ENCODE measurements at regions not wholly inside any gene's neighbourhood (a gene's known extent, or its start where the extent isn't known, plus 50 kb on each side); places are given as distances from the start of the nearest gene placed in this dataset.
A peak's percentile ranks its signal among the peaks of the same experiment; 100 is the strongest.
"Not testable (repeated sequence)": the region's sequence is repeated elsewhere in the genome, so short reads cannot be mapped to it uniquely, and the experiment has no call there.

DNA sequence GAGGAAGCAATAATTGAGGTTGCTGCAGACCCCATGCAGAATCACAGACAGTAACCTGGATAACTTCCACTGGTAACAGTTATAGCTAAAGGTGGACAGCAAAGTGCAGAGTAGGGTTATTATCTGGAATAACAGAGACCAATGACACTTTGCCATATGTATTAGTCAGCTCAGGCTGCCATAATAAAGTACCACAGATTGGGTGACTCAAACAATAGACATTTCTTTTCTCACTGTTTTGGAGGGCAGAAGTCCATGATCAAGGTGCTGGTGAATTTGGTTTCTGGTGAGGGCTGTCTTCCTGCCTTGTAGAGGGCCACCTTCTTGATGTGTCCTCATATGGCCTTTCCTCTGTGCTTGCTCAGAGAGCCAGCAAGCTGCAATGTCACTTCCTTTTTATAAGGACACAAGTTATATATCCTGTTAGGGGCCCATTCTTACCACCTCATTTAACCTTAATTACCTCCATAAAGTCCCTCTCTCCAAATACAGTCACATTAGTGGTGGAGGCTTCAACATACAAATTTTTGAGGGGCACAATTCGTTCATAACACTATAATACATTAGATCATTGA is 191.0 kb upstream of the LRP1B start:
- no peak for DNase-seq

DNA sequence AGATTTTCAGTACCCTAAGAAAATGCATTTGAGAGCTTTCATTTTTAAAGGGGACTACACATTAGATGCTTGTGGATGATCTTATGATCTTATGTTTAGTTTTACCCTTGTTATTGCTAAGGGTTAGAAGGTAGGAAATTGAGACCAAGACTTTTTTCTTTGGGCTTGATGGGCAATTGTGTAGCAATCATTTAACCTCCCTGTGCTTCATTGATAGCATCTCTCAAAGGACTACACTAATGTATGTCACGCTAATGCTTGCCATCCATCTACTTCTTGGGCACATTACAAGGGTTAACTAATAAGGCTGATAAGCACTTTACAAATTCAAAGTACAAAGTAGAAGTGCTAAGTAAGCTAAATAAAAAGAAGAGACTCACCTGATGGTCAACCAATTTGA is 189.3 kb upstream of the LRP1B start:
- DNase-seq, result no peak

DNA sequence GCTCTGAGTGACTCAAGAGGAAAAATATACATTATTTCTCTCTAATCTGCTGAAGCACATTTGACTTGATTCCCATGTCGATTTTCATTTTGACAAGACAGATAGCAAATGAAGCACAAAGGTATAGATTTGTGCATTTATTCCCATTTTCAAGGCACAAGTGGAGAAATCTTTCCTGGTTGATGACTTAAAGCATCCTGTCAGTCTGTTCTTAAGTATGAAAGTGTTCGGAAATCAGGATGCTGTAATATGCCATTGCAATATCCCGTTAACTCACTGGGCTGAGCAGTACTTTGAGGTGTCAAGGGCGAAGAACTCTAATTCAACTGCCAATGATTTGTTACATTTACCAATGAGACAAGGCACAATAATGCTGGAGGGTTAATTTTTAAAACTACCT is 185.2 kb upstream of the LRP1B start:
- no peak for DNase-seq

DNA sequence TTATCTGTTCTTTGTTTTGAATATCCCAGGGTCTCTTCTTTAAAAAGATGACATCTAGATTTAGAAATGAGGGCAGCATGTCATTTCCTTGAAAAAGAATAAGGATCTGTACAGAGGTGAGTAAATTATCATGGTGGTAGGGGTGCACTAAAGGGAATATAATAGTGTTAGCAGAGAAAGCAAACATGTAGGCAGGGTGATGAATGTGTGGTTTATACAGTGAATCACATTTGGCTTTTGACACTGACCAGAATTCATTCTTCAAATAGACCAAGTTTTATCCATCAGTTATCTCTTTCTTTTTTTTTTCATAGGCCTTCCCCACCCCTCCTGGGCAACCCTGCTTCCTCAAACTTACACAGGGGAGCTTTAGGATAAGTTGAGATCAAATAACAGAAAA is 184.5 kb upstream of the LRP1B start:
- DNase-seq, result no peak

DNA sequence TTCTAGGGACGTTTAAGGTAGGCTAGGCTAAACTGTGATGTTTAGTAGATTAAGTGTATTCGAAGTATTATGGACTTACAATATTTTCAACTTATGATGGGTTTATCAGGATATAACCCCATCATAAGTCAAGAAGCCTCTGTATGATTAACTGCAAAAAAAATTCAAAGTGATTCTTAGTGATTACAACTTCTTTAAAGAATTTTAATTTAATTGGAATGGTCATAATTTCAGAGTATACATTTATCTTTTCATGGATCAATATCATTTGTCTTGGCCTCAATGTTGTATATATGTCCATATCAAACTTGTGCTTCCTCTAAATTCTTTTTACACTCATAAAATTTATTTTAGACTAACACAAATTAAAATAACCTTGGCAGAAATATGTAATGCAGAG is 183.3 kb upstream of the LRP1B start:
- DNase-seq, result no peak

DNA sequence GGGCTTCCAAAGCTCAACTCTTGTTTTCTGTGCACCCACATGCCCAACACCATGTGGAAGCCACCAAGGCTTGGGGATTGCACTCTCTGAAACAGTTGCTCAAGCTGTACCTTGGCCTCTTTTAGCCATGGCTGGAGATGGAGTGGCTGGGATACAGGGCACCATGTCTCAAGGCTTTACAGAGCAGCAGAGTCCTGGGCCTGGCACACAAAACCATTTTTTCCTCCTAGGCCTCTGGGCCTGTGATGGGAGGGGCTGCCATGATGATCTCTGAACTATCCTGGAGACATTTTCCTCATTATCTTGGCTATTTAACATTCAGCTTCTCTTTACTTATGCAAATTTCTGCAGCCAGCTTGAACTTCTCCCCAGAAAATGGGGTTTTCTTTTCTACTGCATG is 179.7 kb upstream of the LRP1B start:
- no peak for DNase-seq

DNA sequence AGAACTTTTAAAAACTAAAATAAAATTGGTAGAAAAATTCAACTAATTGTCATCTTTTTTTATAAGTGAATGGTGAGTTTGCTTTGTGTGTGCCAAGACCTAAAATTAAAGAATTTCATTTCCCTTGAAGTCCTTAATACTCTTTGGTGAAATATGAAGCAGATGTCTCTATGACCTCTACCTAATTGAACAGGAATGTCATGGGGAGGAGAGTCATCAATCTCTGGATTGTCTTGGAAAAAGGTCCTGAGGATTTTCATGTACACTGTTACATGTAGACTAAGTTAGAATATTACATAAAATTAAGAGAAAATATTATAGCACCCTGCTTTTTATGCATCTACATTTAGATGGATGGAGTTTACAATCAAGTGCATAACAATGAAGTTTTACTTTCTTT is 177.9 kb upstream of the LRP1B start:
- no peak for DNase-seq

DNA sequence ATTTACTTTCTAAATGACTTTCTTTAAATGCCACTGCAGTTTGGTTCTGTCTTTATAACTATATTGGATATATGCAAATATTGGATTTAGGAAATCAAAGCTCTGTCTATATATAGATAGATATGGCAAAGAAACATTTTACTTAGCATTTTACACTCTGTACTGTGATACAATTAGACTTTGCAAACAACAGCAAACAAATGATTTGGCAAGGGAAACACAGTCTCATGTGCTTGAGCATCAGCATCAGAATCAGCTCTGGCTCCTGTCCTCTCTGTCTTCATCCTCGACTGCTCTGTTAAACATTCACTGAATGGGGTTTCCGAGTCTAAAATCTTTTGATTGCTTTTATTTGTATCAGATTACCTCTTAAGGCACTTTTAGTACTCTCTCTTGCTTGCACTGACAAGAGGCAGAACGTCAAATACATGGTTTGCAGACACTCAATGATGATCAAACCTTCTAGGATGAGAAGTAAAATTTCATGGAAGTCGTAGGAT is 176.8 kb upstream of the LRP1B start:
- DNase-seq, result no peak

DNA sequence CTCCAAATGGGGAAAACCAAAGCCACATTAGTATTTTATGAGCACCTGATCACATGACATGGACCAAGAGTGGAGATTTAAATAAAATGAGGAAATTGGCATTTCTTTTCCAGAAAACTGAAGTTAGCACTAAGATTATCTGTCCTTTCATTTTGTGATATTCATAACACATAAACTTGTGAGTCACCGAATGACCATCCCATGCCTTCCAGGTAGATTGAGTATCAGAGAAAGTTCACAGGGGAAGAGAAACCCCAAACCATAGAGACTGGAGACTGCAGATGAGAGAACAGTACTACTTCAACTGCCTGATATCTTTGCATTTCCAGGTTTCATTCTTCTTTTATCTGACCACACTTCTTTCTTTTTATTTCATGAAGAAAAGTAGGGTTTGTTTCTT is 176.3 kb upstream of the LRP1B start:
- DNase-seq, result no peak

DNA sequence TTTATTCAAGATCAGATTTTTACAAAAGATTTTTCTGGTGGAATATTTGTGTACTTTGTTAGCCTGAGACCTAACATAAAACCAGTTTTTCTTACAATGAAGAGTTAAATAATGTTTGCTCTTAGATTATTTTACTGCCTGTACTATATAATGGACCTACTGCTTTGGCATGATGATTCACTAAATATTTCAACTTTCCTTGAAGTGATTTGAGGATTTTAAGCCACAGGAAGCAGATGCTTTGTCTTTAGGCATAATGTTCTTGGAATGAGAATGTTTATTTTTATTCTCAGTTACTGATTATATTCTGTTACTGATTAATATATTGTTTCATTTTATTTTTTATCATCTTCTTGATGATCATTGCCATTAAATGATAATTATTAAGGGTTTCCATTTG is 175.3 kb upstream of the LRP1B start:
- DNase-seq, result no peak

DNA sequence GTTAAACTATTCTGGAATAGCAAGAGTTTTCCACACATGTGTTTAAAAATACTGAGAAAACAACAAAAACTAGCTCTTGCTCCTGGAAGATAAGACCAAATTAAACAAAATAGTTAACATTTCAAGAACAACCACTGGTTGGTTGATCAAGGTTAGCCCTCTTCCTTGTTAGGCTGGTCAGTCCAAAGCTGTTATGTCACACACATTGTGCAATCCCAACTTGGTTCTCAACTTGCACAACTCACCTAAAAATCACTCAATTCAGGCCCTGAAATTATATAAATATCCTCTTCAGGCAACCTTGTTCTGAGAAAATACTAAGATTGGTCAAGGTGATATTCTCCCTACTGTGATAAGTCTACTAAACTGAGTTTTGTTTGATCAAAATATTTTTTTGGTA is 169.7 kb upstream of the LRP1B start:
- no peak for DNase-seq

DNA sequence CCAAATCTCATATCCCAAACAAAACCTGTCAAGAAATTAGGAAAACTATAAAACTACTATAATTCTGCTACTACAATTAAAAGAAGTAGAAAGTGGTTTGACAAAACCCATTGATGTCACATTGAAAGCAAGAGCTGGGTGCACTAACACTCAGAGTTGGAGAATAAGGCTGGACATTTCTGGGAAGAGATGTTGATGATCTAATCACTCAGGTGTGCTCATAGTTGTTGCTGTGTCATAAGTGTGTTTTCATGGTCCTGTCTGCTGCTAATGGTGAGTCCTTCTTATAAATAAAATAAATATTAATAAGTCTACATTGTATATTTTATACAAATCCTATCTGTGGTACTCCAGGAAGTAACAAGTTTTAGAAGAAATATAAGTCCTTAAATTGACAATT is 168.2 kb upstream of the LRP1B start:
- no peak for DNase-seq

DNA sequence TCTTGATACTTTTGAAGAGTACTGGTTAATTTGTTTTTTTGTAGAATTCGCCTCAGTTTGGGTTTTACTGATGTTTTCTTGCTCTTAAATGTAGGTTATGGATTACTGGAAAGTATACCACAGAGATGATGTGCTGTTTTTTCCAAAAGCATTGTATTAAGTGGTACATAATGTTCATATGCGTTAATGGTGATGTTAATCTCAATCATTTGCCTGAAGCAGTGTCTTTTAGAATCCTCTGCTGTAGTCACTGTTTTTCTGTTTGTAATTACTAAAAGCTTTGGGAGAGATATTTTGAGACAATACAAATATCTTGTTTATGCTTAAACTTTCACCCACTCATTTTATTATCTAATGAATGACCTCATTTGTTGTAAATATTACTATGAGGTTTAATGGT is 163.4 kb upstream of the LRP1B start:
- DNase-seq, result no peak

DNA sequence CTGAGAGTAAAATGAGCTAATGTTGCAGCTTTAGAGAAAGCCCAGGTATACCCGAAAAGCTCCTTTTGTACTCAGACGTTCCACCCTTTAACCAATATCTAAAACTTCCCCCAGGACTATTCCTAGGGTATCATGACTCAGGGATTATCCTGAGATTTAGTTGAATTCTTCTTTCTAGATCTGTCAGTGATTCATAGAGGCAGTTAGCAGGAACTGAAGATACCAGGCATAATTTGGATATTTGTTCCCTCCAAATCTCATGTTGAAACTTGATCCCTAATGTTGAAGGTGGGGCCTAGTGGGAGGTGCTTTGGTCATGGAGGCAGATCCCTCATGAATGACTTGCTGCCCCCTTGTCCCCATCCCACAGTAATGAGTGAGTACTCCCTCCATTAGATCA is 161.2 kb upstream of the LRP1B start:
- DNase-seq, result no peak

DNA sequence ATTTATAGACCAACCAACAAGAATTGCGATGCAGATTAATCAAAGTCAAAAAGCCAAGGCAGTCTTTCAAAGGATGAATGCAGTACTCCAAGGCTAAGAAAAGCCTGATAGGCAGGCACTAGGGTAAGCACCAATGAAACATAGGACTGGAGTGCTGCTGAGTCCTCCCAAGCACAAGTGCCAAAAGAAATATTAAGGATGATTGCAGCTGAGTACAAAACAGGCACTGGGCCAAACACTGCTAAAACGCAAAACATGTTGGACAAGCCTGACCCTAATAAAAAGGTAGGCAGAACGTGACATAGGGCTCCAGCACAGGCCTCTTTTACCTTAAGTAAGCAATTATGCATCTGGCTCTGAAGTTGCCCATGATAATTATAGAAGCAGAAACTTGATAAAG is 160.1 kb upstream of the LRP1B start:
- DNase-seq, result no peak

DNA sequence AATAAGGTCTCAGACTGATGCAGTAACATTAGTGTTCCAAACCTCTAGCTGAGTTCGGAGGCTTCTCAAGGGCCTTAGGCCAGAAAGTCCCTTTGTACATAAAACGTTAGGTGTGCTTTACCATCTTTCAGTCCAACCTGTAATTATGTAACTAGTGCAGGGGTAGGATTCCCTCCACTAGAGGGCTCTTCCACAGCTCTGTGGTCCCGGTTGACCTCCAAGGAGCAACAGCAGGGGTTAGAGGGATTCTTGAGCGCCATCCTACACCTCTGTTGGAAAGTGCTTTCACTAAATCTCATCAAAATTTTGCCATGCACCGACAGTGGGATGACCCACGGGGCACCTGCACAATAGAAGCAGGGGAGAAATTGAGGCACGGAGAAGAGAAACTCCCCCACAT is 155.8 kb upstream of the LRP1B start:
- peak in 1 of 4 experiments; percentile 7 for DNase-seq

DNA sequence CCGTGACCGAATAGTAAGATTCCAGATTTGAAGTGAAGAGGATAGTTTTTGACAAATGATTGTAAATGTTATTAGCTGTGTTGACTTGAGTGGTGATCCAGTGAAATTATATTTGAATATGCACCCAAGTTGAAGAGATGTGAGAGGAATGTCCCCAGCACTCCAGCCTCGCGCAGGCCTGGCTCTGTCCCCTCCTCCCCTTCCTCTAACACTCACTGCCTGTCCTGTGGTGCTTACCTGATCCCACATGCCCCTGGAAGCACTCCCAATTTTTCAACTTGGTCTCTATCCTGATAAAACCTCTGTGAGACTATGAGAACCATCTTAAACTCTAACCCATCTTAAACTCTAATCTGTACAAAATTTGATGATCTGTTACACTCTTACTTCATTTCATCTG is 154.7 kb upstream of the LRP1B start:
- DNase-seq, result no peak

DNA sequence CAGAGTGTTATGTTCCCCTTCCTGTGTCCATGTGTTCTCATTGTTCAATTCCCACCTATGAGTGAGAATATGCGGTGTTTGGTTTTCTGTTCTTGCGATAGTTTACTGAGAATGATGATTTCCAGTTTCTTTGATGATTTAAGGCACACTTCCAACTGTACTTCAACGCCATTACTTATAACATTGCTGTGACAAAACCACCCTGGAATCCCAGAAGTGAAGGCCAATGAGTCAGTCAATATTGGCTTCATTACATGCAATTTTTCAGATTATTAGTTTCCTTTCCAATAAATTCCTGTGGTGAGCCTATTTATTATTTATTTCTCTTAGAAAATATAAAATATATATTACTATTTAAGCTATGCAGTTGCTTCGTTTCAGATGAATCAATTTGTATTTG is 153.5 kb upstream of the LRP1B start:
- not testable (repeated sequence) for DNase-seq

DNA sequence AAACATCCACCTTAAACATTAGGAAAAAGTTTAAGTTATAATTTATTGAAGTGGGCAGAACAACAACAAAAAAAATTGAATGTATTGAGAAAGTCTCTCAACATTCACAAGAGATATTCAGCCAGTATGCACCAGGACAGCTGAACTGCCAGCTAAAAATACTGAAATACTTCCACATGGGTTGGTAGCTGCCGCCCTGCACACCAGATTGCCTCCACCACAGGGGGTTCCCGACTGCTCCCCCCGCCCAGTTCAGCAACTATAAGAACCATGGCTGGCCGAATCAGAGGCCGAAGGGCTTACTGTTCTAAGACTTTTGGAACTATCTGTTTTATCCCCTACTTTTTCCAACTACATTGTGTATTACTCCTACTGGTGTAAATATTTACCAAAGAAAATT is 150.0 kb upstream of the LRP1B start:
- no peak for DNase-seq

DNA sequence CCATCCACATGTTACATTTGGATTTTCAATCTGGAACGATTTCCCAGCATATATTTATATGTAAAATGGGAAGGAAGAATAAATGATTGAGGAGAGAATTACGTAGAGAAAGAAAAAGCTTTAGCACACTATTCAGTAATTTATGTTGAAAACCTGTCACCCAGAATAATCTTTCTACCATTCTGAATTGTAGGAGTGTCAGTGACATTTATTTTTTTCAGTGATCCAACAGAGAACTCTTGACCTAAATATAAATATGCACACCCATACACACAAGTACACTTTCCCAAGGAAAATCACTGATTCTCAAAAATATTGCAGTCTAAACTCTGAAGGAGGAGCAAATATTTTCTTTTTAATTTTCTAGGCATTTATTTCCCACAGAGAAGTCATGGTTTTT is 140.2 kb upstream of the LRP1B start:
- no peak for DNase-seq

DNA sequence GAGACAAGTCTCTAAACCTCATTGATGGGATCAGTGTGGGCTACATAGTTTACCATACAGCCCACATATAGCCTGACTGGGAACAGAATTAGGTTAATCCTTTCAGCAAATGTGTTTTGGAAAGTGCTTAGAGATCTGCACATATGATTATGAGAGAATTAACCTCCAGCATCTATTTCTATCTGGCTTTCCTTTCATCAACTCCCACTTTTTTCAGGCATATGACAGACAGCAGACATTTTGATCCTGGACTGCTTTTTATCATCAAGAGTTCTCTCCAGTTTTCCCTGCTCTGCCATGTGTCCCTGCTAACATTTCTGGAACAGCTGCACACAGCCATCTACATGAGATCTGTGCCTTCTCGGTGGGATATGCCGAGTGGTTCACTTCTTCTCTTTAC is 139.5 kb upstream of the LRP1B start:
- DNase-seq, result no peak

DNA sequence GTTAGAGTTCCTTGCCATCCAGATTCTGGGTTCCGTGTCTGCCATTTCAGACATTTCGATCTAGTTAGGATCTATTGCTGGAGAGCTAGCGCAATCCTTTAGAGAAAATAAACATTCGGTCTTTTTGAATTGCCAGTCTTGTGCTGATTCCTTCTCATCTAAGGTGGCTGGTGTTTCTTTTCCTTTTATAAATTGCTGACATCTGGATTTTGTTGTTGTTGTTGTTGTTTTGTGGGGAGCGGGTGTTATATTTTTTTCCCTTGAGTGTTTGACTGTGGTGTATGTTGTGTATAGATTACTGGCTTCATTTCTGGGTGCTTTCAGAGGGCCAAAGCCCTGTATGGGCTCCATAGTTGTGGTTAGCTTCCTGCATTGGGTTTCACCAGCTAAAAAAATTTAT is 128.5 kb upstream of the LRP1B start:
- DNase-seq, result no peak

DNA sequence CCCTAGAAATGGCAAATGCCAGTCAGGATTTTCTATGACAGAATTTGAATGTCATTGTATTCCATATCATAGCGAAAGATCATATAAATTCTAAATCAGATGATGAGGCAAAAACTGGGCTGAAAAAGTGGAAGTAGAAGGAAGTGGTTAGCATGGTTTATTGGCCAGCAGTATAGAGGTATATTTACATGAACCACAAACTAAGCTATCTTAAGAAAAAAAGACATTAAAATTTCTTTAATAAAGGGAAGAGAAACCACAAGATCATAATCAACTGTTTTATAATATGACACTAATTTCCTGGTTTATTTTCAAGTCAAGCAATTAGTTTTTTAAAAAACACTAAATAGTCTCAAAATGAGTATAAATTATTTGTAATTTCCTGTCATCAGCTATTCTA is 123.2 kb upstream of the LRP1B start:
- DNase-seq, result no peak

DNA sequence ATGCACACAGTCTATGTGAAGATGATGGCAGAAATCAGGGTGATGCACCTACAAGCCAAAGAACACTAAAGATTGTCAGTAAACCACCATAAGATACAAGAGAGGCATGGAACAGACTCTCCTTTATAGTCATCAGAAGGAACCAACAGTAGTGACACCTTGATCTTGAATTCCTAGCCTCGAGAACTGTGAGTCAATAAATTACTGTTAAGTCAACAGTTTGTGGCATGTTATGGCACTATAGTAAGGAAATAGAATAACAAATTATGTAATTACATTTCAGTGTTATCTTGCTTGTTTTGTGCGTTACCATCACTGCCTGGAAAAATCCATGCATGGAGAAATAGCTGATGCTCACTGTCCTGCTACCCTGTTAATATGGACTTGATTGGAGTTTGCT is 110.2 kb upstream of the LRP1B start:
- no peak for DNase-seq

DNA sequence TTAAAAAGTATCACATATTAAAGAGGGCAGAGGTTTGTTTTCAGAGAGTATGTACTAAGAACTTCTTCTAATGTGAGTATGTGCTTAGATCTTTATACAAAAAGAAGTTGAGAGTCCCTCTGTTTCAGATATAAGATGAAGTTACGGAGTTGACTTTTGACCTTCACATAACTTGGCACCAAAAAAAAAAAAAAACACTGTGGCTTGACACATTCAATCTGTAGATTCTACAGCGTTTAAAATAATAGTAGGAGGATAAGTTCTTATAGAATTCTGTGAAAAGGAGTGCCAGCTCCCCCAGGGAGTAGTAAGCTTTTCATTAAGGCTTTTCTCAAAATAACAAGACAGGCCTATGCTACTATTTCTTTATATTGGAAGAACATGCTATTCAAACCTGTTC is 105.4 kb upstream of the LRP1B start:
- DNase-seq, result no peak

DNA sequence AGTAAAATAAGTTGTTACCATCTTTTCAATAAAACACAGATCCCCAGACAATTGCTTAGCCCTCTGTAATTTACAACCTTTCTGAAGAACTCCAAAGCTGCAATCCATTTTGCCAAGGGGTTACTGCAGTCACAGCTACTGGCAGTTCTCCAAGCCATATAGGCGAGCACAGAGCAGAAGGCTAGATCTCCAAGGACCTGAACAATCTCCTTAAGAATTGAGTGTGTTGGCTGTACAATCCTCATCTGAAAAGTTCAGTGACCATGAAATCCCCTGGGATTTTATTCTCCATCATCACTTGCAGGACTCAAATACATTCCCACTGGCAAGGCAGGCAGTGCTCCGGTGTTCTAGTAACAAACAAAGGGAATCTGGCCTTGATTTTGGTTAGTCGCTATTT is 103.9 kb upstream of the LRP1B start:
- no peak for DNase-seq

All from suppressor macrophage (primary cell).